ENCODE measurements at regions not wholly inside any gene's neighbourhood (a gene's known extent, or its start where the extent isn't known, plus 50 kb on each side); places are given as distances from the start of the nearest gene placed in this dataset.

DNA sequence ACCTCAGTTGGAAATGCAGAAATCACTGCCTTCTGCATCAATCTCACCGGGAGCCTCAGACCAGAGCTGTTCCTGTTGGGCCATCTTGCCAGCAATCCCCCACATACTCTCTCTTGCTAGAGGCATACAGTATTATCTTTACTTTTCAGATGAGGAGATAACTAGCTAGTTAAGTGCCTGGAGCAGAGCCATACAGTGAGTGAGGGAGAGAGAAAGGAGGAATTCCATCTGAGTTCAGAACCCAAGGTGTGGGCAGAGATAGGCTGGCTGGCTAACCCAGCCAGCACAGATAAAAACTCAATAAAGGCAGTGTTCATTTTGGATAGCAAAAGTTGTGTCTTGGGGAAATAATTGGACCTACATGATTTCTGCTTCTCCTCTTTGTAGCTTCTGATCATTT, 268.0 kb upstream of the KIF2A start:
- no peak overlapping the region for H2BK120ac ChIP-seq (replicated peaks; ENCODE audit: low read depth, low read length)
- no peak overlapping the region for H3K4me2 ChIP-seq (ENCODE audit: insufficient read depth in 1 of 2, low read depth in 2 of 2, low read length in 2 of 2)
- no peak overlapping the region for H3K23ac ChIP-seq (ENCODE audit: insufficient read length)
- WGBS, 2 experiments (ENCODE audit: extremely low coverage in 1 of 2, insufficient coverage in 1 of 2, insufficient read length in 1 of 2, insufficient replicate concordance in 2 of 2, low coverage in 1 of 2, low lambda C conversion rate in 2 of 2, missing lambda C conversion rate in 1 of 2): 86% methylated on average over 1 of the region's 1 CpG; no CpG with 5 or more reads in 1 of the 2 experiments
- no peak overlapping the region for H4K91ac ChIP-seq (replicated peaks; ENCODE audit: insufficient read length, low read length)
- no peaks in the 10 kb centered on the region for H3K79me2 ChIP-seq (ENCODE audit: control insufficient read depth in 1 of 2, insufficient read depth in 2 of 2, low read length in 2 of 2)
- POLR2A ChIA-PET (ENCODE audit: partially characterized antibody): interaction anchor here (1.0 kb wide), 1 partner anchor 35 kb away, joined by 3 read pairs; no protein-coding TSS in a partner anchor
- H3K4me1 ChIP-seq (replicated peaks in 1 of 4; ENCODE audit: control insufficient read depth in 3 of 4, insufficient read depth in 4 of 4, low read length in 3 of 4): peaks cover 5 to 17% (median 13%) of the 10 kb centered on the region in 4 experiments; a peak in 6 of 7 replicates
- no peaks in the 10 kb centered on the region for H3K79me1 ChIP-seq (ENCODE audit: low read depth, low read length)
- H2BK20ac ChIP-seq (ENCODE audit: low read length): 0 out of 2 replicates have a peak overlapping the region, but pooled peaks have one; percentile 76
- no peak overlapping the region for H4K5ac ChIP-seq (ENCODE audit: insufficient read length, low read depth, low read length)
- no peak overlapping the region for H2AK5ac ChIP-seq (ENCODE audit: low read depth, low read length)
- no peak overlapping the region for H4K8ac ChIP-seq (ENCODE audit: extremely low read depth, insufficient read depth, low read length)
- no peak overlapping the region for H2BK12ac ChIP-seq (ENCODE audit: low read depth, low read length)
- no peak overlapping the region for H3K9ac ChIP-seq (replicated peaks in 1 of 4; ENCODE audit: extremely low read depth in 1 of 4, low read depth in 3 of 4, low read length in 3 of 4)
- H3K18ac ChIP-seq (ENCODE audit: extremely low read depth, low read length): no peak overlapping the region
- H3K23me2 ChIP-seq (ENCODE audit: low read depth, low read length): no peaks in the 10 kb centered on the region
- CTCF ChIA-PET (ENCODE audit: partially characterized antibody): interaction anchor here (0.6 kb wide), 1 partner anchor 61 kb away, joined by 4 read pairs; no protein-coding TSS in a partner anchor
- H2BK5ac ChIP-seq (ENCODE audit: low read depth, low read length): no peak overlapping the region
- H4K20me1 ChIP-seq (replicated peaks in 1 of 2; ENCODE audit: control insufficient read depth in 1 of 2, insufficient read depth in 2 of 2, low read length in 2 of 2): no peaks in the 10 kb centered on the region
- TF ChIP-seq, protein P1, sequence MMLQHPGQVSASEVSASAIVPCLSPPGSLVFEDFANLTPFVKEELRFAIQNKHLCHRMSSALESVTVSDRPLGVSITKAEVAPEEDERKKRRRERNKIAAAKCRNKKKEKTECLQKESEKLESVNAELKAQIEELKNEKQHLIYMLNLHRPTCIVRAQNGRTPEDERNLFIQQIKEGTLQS (IDR thresholded peaks at IDR 0.05; ENCODE audit: insufficient read depth, low read depth, low read length): no peak
- TF ChIP-seq EP300 (IDR thresholded peaks at IDR 0.05; ENCODE audit: borderline replicate concordance in 1 of 2, low read depth in 2 of 2, low read length in 2 of 2): no peak
- TF ChIP-seq GABPA (IDR thresholded peaks at IDR 0.05; ENCODE audit: borderline replicate concordance, insufficient read depth, low read length): no peak
- TF ChIP-seq, protein P2, sequence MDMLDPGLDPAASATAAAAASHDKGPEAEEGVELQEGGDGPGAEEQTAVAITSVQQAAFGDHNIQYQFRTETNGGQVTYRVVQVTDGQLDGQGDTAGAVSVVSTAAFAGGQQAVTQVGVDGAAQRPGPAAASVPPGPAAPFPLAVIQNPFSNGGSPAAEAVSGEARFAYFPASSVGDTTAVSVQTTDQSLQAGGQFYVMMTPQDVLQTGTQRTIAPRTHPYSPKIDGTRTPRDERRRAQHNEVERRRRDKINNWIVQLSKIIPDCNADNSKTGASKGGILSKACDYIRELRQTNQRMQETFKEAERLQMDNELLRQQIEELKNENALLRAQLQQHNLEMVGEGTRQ (IDR thresholded peaks at IDR 0.05; ENCODE audit: low read length): no peak
- no peak for TF ChIP-seq EGR1 (IDR thresholded peaks at IDR 0.05; ENCODE audit: borderline replicate concordance, low read depth, low read length)
- no peak for TF ChIP-seq CBX5 (IDR thresholded peaks at IDR 0.05; ENCODE audit: low read depth, low read length)
- TF ChIP-seq CBX8 (IDR thresholded peaks at IDR 0.05; ENCODE audit: borderline replicate concordance, low read depth, low read length): no peak
- TF ChIP-seq SIN3A (conservative IDR thresholded peaks at IDR 0.05 in 1 of 2, IDR thresholded peaks at IDR 0.05 in 1 of 2; ENCODE audit: low read depth in 1 of 2, low read length in 2 of 2): no peak
- no peak for TF ChIP-seq GTF2F1 (IDR thresholded peaks at IDR 0.05; ENCODE audit: borderline replicate concordance, low read depth, low read length)
- TF ChIP-seq JUN (IDR thresholded peaks at IDR 0.05; ENCODE audit: low read depth, low read length): no peak
- TF ChIP-seq SAP30 (IDR thresholded peaks at IDR 0.05; ENCODE audit: insufficient read depth, insufficient replicate concordance, low read length): no peak
- TF ChIP-seq JUND (IDR thresholded peaks at IDR 0.05; ENCODE audit: low read length): no peak
- no peak overlapping the region for H3K4ac ChIP-seq (replicated peaks; ENCODE audit: insufficient read length, low read depth, low read length)
- FAIRE-seq (no peak), DNase-seq (ENCODE audit: low read depth in 1 of 2, low spot score in 2 of 2) (no peak)
- H3K14ac ChIP-seq (ENCODE audit: insufficient read length): no peak overlapping the region
- H3K9me3 ChIP-seq (ENCODE audit: insufficient read depth in 2 of 2, low read depth in 1 of 2, low read length in 1 of 2): peaks cover 0 to 2% of the 10 kb centered on the region in 2 experiments; a peak in 1 of 4 replicates
- H3K36me3 ChIP-seq (ENCODE audit: control insufficient read depth in 2 of 4, insufficient read depth in 4 of 4, low read length in 3 of 4): no peaks in the 10 kb centered on the region
- no peak overlapping the region for H2BK15ac ChIP-seq (ENCODE audit: low read length)
- no peak overlapping the region for H2AFZ ChIP-seq (ENCODE audit: low read length)
- H3K4me3 ChIP-seq (ENCODE audit: extremely low read depth in 1 of 4, insufficient read depth in 2 of 4, low read depth in 3 of 4, low read length in 4 of 4): no peak overlapping the region
- H3K27ac ChIP-seq (ENCODE audit: low read depth, low read length): no peak overlapping the region
- peaks cover 0 to 2% (median 0%) of the 10 kb centered on the region in 4 experiments; a peak in 1 of 7 replicates for H3K27me3 ChIP-seq (replicated peaks in 1 of 4; ENCODE audit: control insufficient read depth in 3 of 4, extremely low read depth in 1 of 4, insufficient read depth in 3 of 4, low read length in 3 of 4)
- no peak overlapping the region for H3K56ac ChIP-seq (replicated peaks; ENCODE audit: insufficient read length, low read depth, low read length)
